C4-2B (cell line): ENCODE measurements at regions not wholly inside any gene's neighbourhood (a gene's known extent, or its start where the extent isn't known, plus 50 kb on each side); places are given as distances from the start of the nearest gene placed in this dataset.

ENCODE experiments used
- CTCF ChIP-seq: fragments of 450-650 bp; conservative IDR thresholded peaks from 2 replicates; pipeline ENCODE4 v1.5.1; 2017; ENCODE audit warnings: mild to moderate bottlenecking
- ZFX ChIP-seq: fragments of 450-650 bp; IDR thresholded peaks from 2 replicates; pipeline ENCODE4 v1.6.1; 2017

- peak; percentile 51 for TF ChIP-seq CTCF
- TF ChIP-seq ZFX, result no peak
Observed at GRCh38 chr11:81787584-81788049, 946.0 kb downstream of the FAM181B start.
